ENCODE measurements at regions not wholly inside any gene's neighbourhood (a gene's known extent, or its start where the extent isn't known, plus 50 kb on each side); places are given as distances from the start of the nearest gene placed in this dataset.

DNA sequence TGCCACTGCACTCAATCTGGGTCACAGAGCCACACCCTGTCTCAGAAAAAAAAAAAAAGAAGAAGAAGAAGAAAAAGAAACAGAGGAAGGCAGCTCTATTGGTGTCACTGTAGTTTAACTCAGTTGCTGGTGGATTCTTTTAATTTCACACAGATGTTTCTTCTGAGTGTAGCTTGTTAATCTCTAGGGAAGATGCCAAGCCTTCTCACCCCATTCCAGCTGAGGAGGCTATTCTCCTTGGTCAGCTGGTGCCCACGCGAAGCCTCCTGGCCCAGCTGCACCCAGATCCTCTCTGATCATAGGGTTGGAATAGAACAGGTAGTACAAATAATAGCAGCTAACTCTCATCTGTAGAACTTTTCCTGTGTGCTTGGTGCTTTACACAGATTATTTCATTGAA lies 113.8 kb upstream of the SPRY4 start:
- TF ChIP-seq, protein P1, sequence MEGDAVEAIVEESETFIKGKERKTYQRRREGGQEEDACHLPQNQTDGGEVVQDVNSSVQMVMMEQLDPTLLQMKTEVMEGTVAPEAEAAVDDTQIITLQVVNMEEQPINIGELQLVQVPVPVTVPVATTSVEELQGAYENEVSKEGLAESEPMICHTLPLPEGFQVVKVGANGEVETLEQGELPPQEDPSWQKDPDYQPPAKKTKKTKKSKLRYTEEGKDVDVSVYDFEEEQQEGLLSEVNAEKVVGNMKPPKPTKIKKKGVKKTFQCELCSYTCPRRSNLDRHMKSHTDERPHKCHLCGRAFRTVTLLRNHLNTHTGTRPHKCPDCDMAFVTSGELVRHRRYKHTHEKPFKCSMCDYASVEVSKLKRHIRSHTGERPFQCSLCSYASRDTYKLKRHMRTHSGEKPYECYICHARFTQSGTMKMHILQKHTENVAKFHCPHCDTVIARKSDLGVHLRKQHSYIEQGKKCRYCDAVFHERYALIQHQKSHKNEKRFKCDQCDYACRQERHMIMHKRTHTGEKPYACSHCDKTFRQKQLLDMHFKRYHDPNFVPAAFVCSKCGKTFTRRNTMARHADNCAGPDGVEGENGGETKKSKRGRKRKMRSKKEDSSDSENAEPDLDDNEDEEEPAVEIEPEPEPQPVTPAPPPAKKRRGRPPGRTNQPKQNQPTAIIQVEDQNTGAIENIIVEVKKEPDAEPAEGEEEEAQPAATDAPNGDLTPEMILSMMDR (IDR thresholded peaks at IDR 0.05) = no peak
- Histone ChIP-seq H3K4me1 (ENCODE audit: control insufficient read depth in 1 of 2, insufficient read depth in 2 of 2, low read length in 2 of 2) (no peaks in the 10 kb centered on the region), H3K4me3 (replicated peaks in 1 of 3; ENCODE audit: low read depth in 2 of 3, low read length in 3 of 3) (no peak overlapping the region), H3K27me3 (ENCODE audit: control insufficient read depth in 2 of 2, insufficient read depth in 2 of 2, low read length in 2 of 2) (peaks cover 6 to 10% of the 10 kb centered on the region in 2 donors), H4K20me1 (ENCODE audit: insufficient read depth, low read length) (no peaks in the 10 kb centered on the region), H2AFZ (ENCODE audit: insufficient read depth, low read depth, low read length, poor library complexity, severe bottlenecking) (no peak overlapping the region), H3K27ac (ENCODE audit: low read depth in 1 of 2, low read length in 2 of 2) (no peak overlapping the region), H3K9me3 (replicated peaks in 1 of 2; ENCODE audit: control insufficient read depth in 1 of 2, insufficient read depth in 1 of 2, low read length in 2 of 2) (no peaks in the 10 kb centered on the region), H3K36me3 (replicated peaks in 1 of 2; ENCODE audit: control insufficient read depth in 1 of 2, insufficient read depth in 2 of 2, low read length in 2 of 2) (no peaks in the 10 kb centered on the region), H3K9ac (ENCODE audit: insufficient read depth, low read length, poor library complexity, severe bottlenecking) (no peak overlapping the region), H3K4me2 (replicated peaks; ENCODE audit: extremely low read depth, low read length, poor library complexity, severe bottlenecking) (no peak overlapping the region), H3K79me2 (ENCODE audit: insufficient read depth, low read length) (no peaks in the 10 kb centered on the region)
- intact Hi-C loops (cut with micrococcal nuclease) = no loop called here
- Mint-ChIP-seq H3K4me3 (no peak overlapping the region), H3K27me3 (ENCODE audit: low read depth in 3 of 3) (peaks cover 13 to 24% (median 13%) of the 10 kb centered on the region in 3 donors), H3K36me3 (no peaks in the 10 kb centered on the region), H3K4me1 (no peaks in the 10 kb centered on the region), H3K9me3 (no peaks in the 10 kb centered on the region), H3K27ac (no peak overlapping the region)
- DNase-seq = no peak
- no CpG with 5 or more reads among the region's 2 CpGs for WGBS (ENCODE audit: insufficient coverage)

DNA sequence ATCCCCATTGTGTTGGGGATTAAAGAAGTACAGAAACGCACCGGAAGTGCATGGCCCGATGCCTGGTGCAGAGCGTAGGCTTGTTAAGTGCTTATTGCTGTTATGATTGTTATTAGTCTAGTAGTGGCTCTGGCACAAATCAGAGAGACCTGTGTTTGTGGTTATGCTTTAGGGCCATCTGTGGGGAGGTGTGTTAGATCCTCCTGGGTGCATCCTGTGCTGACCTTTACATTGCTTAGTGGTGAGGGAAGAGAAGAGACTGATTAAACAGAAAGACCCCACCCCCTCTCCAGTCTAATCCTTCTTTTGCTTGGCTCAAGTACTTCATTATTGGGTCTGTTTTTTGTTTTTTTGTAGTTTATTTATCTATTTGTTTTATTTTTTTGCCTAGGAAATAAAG lies 112.7 kb upstream of the SPRY4 start:
- Histone ChIP-seq H2AFZ (ENCODE audit: insufficient read depth, low read depth, low read length, poor library complexity, severe bottlenecking) (no peak overlapping the region), H3K4me1 (ENCODE audit: control insufficient read depth in 1 of 2, insufficient read depth in 2 of 2, low read length in 2 of 2) (no peaks in the 10 kb centered on the region), H3K4me3 (replicated peaks in 1 of 3; ENCODE audit: low read depth in 2 of 3, low read length in 3 of 3) (no peak overlapping the region), H3K9me3 (replicated peaks in 1 of 2; ENCODE audit: control insufficient read depth in 1 of 2, insufficient read depth in 1 of 2, low read length in 2 of 2) (no peaks in the 10 kb centered on the region), H3K9ac (ENCODE audit: insufficient read depth, low read length, poor library complexity, severe bottlenecking) (no peak overlapping the region), H3K27me3 (ENCODE audit: control insufficient read depth in 2 of 2, insufficient read depth in 2 of 2, low read length in 2 of 2) (peaks cover 16 to 19% of the 10 kb centered on the region in 2 donors), H4K20me1 (ENCODE audit: insufficient read depth, low read length) (no peaks in the 10 kb centered on the region), H3K27ac (ENCODE audit: low read depth in 1 of 2, low read length in 2 of 2) (no peak overlapping the region), H3K4me2 (replicated peaks; ENCODE audit: extremely low read depth, low read length, poor library complexity, severe bottlenecking) (no peak overlapping the region), H3K79me2 (ENCODE audit: insufficient read depth, low read length) (no peaks in the 10 kb centered on the region), H3K36me3 (replicated peaks in 1 of 2; ENCODE audit: control insufficient read depth in 1 of 2, insufficient read depth in 2 of 2, low read length in 2 of 2) (no peaks in the 10 kb centered on the region)
- intact Hi-C loops (cut with micrococcal nuclease) = no loop called here
- Mint-ChIP-seq H3K4me1 (peaks cover 2% of the 10 kb centered on the region), H3K27me3 (ENCODE audit: low read depth in 3 of 3) (peaks cover 21 to 31% (median 21%) of the 10 kb centered on the region in 3 donors), H3K9me3 (no peaks in the 10 kb centered on the region), H3K4me3 (no peak overlapping the region), H3K36me3 (no peaks in the 10 kb centered on the region), H3K27ac (no peak overlapping the region)
- TF ChIP-seq, protein P1 (IDR thresholded peaks at IDR 0.05) = no peak
- 100% methylated on average over 3 of the region's 4 CpGs for WGBS (ENCODE audit: insufficient coverage)
- DNase-seq = no peak

All from CD14-positive monocyte (primary cell).